Uterus (tissue), 3 donors: ENCODE measurements at regions not wholly inside any gene's neighbourhood (a gene's known extent, or its start where the extent isn't known, plus 50 kb on each side); places are given as distances from the start of the nearest gene placed in this dataset.

ENCODE experiments used
- DNase-seq, 2 donors: peaks; one replicate each; pipeline ENCODE4 v3.0.0-alpha.2; 2019 to 2020
- H3K27ac ChIP-seq, 2 donors: fragments of 200-600 bp; sonication (generic); 1 replicate in 1 of 2; 2 replicates in 1 of 2; pipeline ENCODE4 v1.5.1; 2016 to 2018
- H3K27me3 ChIP-seq, 2 donors: fragments of 200-600 bp; sonication (generic); one replicate each; pipeline ENCODE4 v1.5.1; 2018 to 2019; ENCODE audit warnings: control low read depth in 1 of 2
- H3K36me3 ChIP-seq, 2 donors: fragments of 200-600 bp; sonication (generic); one replicate each; pipeline ENCODE4 v1.5.1; 2019; ENCODE audit warnings: control low read depth in 1 of 2
- H3K4me1 ChIP-seq, 2 donors: fragments of 200-600 bp; sonication (generic); one replicate each; pipeline ENCODE4 v1.5.1; 2018 to 2019; ENCODE audit warnings: control low read depth in 1 of 2
- H3K4me3 ChIP-seq, 2 donors: fragments of 200-600 bp; sonication (generic); 1 replicate in 1 of 2; 2 replicates in 1 of 2; pipeline ENCODE4 v1.5.1; 2018 to 2019; ENCODE audit warnings: mild to moderate bottlenecking in 1 of 2
- H3K9me3 ChIP-seq, 2 donors: fragments of 200-600 bp; sonication (generic); one replicate each; pipeline ENCODE4 v1.5.1; 2019; ENCODE audit warnings: control low read depth in 1 of 2
- CTCF ChIP-seq, 4 experiments: fragments of 200-600 bp in 2 of 4; fragments of 450-650 bp in 2 of 4; sonication (generic) in 2 of 4; IDR thresholded peaks; one replicate each; pipeline ENCODE4 v1.5.1; 2016 to 2019; ENCODE audit warnings: antibody characterized with exemption in 4 of 4, mild to moderate bottlenecking in 2 of 4, moderate library complexity in 1 of 4
- POLR2A ChIP-seq, 2 donors: fragments of 450-650 bp; IDR thresholded peaks; one replicate each; pipeline ENCODE4 v1.6.1; 2016; ENCODE audit warnings: antibody characterized with exemption in 2 of 2, mild to moderate bottlenecking in 1 of 2, moderate library complexity in 1 of 2
- intact Hi-C: fragments of 100-400 bp; cut with DNase I; formaldehyde crosslinking; loops from one replicate; pipeline ENCODE4 v1.15.1; 2023; ENCODE audit warnings: low total_unique reads
- donor health status: DM: yes; HTN: yes; CAD: no.

DNA sequence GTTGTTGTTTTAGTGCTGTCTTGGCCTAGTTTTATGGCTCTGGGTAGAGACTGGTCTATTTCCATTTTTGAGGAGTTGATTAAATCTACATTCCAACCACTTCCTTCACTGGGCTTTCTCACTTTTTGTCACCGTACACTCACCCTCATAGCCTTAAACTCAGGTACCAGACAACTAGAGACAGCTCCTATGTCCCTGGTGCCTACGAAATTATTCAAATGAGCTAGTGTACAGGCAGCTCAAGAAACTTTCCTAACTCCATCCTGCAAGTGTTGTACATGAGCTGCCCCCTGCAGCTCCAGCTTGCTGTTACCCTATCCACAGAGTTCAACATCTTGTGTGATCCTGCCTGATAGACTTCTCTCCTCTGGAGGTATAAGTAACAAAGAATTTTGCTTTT, 704.8 kb upstream of the RGS18 start:
- Histone ChIP-seq H3K9me3 (no peaks in the 10 kb centered on the region), H3K27ac (no peak overlapping the region), H3K27me3 (no peaks in the 10 kb centered on the region), H3K4me3 (no peak overlapping the region), H3K36me3 (no peaks in the 10 kb centered on the region), H3K4me1 (no peaks in the 10 kb centered on the region)
- intact Hi-C loops, result no loop called here
- no peak for DNase-seq
- TF ChIP-seq CTCF (IDR thresholded peaks at IDR 0.05) (no peak), POLR2A (IDR thresholded peaks at IDR 0.05) (no peak)

DNA sequence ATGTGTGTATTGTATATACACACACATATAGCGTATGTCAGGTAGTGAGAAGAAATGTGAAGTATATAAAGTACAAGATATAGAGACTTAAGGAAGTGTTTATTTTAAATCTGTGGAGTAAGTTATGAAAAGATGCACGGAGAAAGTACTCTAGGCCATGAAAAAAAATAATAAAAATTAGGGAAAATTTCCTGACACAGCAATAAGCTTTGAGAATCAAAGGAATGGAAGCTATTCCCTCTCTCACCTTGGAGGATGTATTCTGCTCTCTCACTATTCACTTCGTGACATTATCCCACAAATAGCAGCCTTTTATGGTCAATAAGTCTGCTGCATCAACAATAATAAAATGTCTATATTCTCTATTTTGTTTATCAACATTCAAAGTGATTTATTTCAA, 700.4 kb upstream of the RGS18 start:
- no peaks in the 10 kb centered on the region for H3K36me3 ChIP-seq
- intact Hi-C loops, result no loop called here
- no peak overlapping the region for H3K4me3 ChIP-seq
- no peaks in the 10 kb centered on the region for H3K27me3 ChIP-seq
- no peak for DNase-seq
- no peaks in the 10 kb centered on the region for H3K9me3 ChIP-seq
- H3K4me1 ChIP-seq, result no peaks in the 10 kb centered on the region
- H3K27ac ChIP-seq, result no peak overlapping the region
- TF ChIP-seq POLR2A (IDR thresholded peaks at IDR 0.05), result no peak
- no peak for TF ChIP-seq CTCF (IDR thresholded peaks at IDR 0.05)

- Histone ChIP-seq H3K36me3 (no peaks in the 10 kb centered on the region), H3K4me1 (no peaks in the 10 kb centered on the region), H3K27me3 (no peaks in the 10 kb centered on the region), H3K4me3 (no peak overlapping the region), H3K9me3 (no peaks in the 10 kb centered on the region), H3K27ac (no peak overlapping the region)
- DNase-seq, result no peak
- TF ChIP-seq POLR2A (IDR thresholded peaks at IDR 0.05), result no peak
- no peak for TF ChIP-seq CTCF (IDR thresholded peaks at IDR 0.05)
- intact Hi-C loops, result no loop called here
These were observed 698.0 kb upstream of the RGS18 start for GRCh38 chr1:191460234-191460633.

DNA sequence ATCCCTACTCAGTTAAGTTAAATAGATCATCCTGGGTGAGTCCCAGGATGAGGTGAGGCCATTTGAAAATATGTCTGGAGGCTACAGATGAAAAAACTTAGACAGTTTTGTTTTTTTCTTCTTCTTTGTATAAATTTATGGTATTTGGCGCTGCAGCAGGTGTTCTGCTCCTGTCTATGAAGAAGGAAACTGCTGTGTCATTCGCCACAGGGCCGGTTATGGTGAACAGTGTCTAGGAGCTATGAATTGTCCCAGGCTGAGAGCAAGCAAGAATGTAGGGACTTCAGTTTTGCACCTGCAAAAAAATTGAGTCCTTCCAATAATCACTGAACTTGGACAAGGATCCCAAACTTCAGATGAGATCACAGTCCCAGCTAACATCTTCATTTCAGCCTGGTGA, 674.3 kb upstream of the RGS18 start:
- Histone ChIP-seq H3K27ac (no peak overlapping the region), H3K9me3 (no peaks in the 10 kb centered on the region), H3K4me3 (no peak overlapping the region), H3K27me3 (no peaks in the 10 kb centered on the region), H3K36me3 (no peaks in the 10 kb centered on the region), H3K4me1 (no peaks in the 10 kb centered on the region)
- intact Hi-C loops, result no loop called here
- no peak for TF ChIP-seq CTCF (IDR thresholded peaks at IDR 0.05)
- TF ChIP-seq POLR2A (IDR thresholded peaks at IDR 0.05), result no peak
- no peak for DNase-seq

GRCh38 chr1:191490303-191490702, 668.0 kb upstream of the RGS18 start:
- H3K4me1 ChIP-seq, result no peaks in the 10 kb centered on the region
- no peak overlapping the region for H3K4me3 ChIP-seq
- intact Hi-C loops, result no loop called here
- no peak overlapping the region for H3K27ac ChIP-seq
- H3K9me3 ChIP-seq, result no peaks in the 10 kb centered on the region
- no peak for DNase-seq
- no peaks in the 10 kb centered on the region for H3K27me3 ChIP-seq
- H3K36me3 ChIP-seq, result no peaks in the 10 kb centered on the region
- no peak for TF ChIP-seq POLR2A (IDR thresholded peaks at IDR 0.05)
- TF ChIP-seq CTCF (IDR thresholded peaks at IDR 0.05), result no peak
